WTC11 (cell line): ENCODE measurements at regions not wholly inside any gene's neighbourhood (a gene's known extent, or its start where the extent isn't known, plus 50 kb on each side); places are given as distances from the start of the nearest gene placed in this dataset.

ENCODE experiments used
- ATAC-seq: fragments of 200-7000 bp; cut with Tn5 transposase; 2 replicates; pipeline ENCODE4 v1.10.0; 2021; ENCODE audit warnings: mild to moderate bottlenecking, moderate library complexity
- CTCF ChIA-PET: fragments of 300-600 bp; sonication (Branson Sonifier 250); formaldehyde crosslinking; loops from one replicate; lab custom pipeline; 2021; ENCODE audit warnings: antibody characterized with exemption; lab: Charles Lee
- POLR2A ChIA-PET: fragments of 350-600 bp; sonication (Branson Sonifier 250); formaldehyde crosslinking; loops from one replicate; lab custom pipeline; 2021; ENCODE audit warnings: antibody characterized with exemption; lab: Charles Lee
- DNase-seq: peaks from one replicate; pipeline ENCODE4 v3.0.0; 2021; ENCODE audit warnings: low spot score
- H3K27ac Mint-ChIP-seq: 2 replicates; pipeline ENCODE4 v1.8.0; 2021; ENCODE audit warnings: mixed read lengths
- H3K27me3 Mint-ChIP-seq: 2 replicates; pipeline ENCODE4 v1.8.0; 2021; ENCODE audit warnings: low read depth, mild to moderate bottlenecking, moderate library complexity, mixed read lengths
- H3K36me3 Mint-ChIP-seq: 2 replicates; pipeline ENCODE4 v1.8.0; 2021; ENCODE audit warnings: mixed read lengths
- H3K4me1 Mint-ChIP-seq: 2 replicates; pipeline ENCODE4 v1.8.0; 2022; ENCODE audit warnings: mixed read lengths
- H3K4me3 Mint-ChIP-seq: 2 replicates; pipeline ENCODE4 v1.8.0; 2021; ENCODE audit warnings: mild to moderate bottlenecking, moderate library complexity, mixed read lengths
- H3K9me3 Mint-ChIP-seq: 2 replicates; pipeline ENCODE4 v1.8.0; 2021; ENCODE audit warnings: mixed read lengths
- FOXK1 ChIP-seq: sonication (generic); formaldehyde crosslinking; IDR thresholded peaks from 2 replicates; pipeline ENCODE4 v1.8.0; 2022; ENCODE audit warnings: mild to moderate bottlenecking, moderate library complexity, missing genetic modification reagents
- GABPB1 ChIP-seq: sonication (generic); formaldehyde crosslinking; IDR thresholded peaks from 2 replicates; pipeline ENCODE4 v1.8.1; 2023; ENCODE audit warnings: mild to moderate bottlenecking, missing genetic modification reagents
- GTF2I ChIP-seq: fragments of 250-450 bp; sonication (Bioruptor Pico); conservative IDR thresholded peaks from 2 replicates; pipeline ENCODE4 v1.4.0; 2021; ENCODE audit warnings: mild to moderate bottlenecking
- KAT7 ChIP-seq: sonication (generic); formaldehyde crosslinking; IDR thresholded peaks from 2 replicates; pipeline ENCODE4 v1.8.1; 2023; ENCODE audit warnings: missing genetic modification reagents, mild to moderate bottlenecking, borderline replicate concordance
- MXD4 ChIP-seq: fragments of 250-450 bp; sonication (Bioruptor Pico); IDR thresholded peaks from 2 replicates; pipeline ENCODE4 v1.8.0; 2021; ENCODE audit warnings: mild to moderate bottlenecking, moderate library complexity, borderline replicate concordance
- MYBL2 ChIP-seq: sonication (generic); formaldehyde crosslinking; IDR thresholded peaks from 2 replicates; pipeline ENCODE4 v1.8.1; 2023; ENCODE audit warnings: mild to moderate bottlenecking, moderate library complexity, missing genetic modification reagents
- NFE2L1 ChIP-seq: sonication (generic); formaldehyde crosslinking; IDR thresholded peaks from 2 replicates; pipeline ENCODE4 v1.8.1; 2023; ENCODE audit warnings: missing genetic modification reagents
- NR2C2 ChIP-seq: sonication (generic); formaldehyde crosslinking; IDR thresholded peaks from 2 replicates; pipeline ENCODE4 v1.8.0; 2022; ENCODE audit warnings: mild to moderate bottlenecking, missing genetic modification reagents
- OVOL2 ChIP-seq: fragments of 250-450 bp; sonication (Bioruptor Pico); IDR thresholded peaks from 2 replicates; pipeline ENCODE4 v1.9.0; 2021; ENCODE audit warnings: mild to moderate bottlenecking, borderline replicate concordance
- RELA ChIP-seq: sonication (generic); formaldehyde crosslinking; IDR thresholded peaks from 2 replicates; pipeline ENCODE4 v1.8.1; 2022; ENCODE audit warnings: missing genetic modification reagents, mild to moderate bottlenecking, borderline replicate concordance
- RORB ChIP-seq: fragments of 250-450 bp; sonication (Bioruptor Pico); IDR thresholded peaks from 2 replicates; pipeline ENCODE4 v1.9.0; 2021; ENCODE audit warnings: mild to moderate bottlenecking
- SP1 ChIP-seq: sonication (generic); formaldehyde crosslinking; conservative IDR thresholded peaks from 2 replicates; pipeline ENCODE4 v1.8.1; 2022; ENCODE audit warnings: missing genetic modification reagents
- TEAD4 ChIP-seq: sonication (generic); formaldehyde crosslinking; IDR thresholded peaks from 2 replicates; pipeline ENCODE4 v1.8.0; 2022; ENCODE audit warnings: mild to moderate bottlenecking, missing genetic modification reagents
- TF ChIP-seq, protein P1 (sequence below): sonication (generic); formaldehyde crosslinking; IDR thresholded peaks from 2 replicates; pipeline ENCODE4 v1.8.0; 2022; ENCODE audit warnings: mild to moderate bottlenecking, missing genetic modification reagents
- TF ChIP-seq, protein P2 (sequence below): sonication (generic); formaldehyde crosslinking; IDR thresholded peaks from 2 replicates; pipeline ENCODE4 v1.8.0; 2022; ENCODE audit warnings: mild to moderate bottlenecking, missing genetic modification reagents
- TF ChIP-seq, protein P3 (sequence below): fragments of 250-450 bp; sonication (Bioruptor Pico); conservative IDR thresholded peaks from 2 replicates; pipeline ENCODE4 v1.9.0; 2021; ENCODE audit warnings: mild to moderate bottlenecking
- TF ChIP-seq, protein P4 (sequence below): sonication (generic); formaldehyde crosslinking; IDR thresholded peaks from 2 replicates; pipeline ENCODE4 v1.8.1; 2022; ENCODE audit warnings: low read depth, mild to moderate bottlenecking, moderate library complexity, missing genetic modification reagents, borderline replicate concordance
- TF ChIP-seq, protein P5 (sequence below): sonication (generic); formaldehyde crosslinking; IDR thresholded peaks from 2 replicates; pipeline ENCODE4 v1.8.1; 2023; ENCODE audit warnings: mild to moderate bottlenecking, missing genetic modification reagents, borderline replicate concordance
- TF ChIP-seq, protein P6 (sequence below): fragments of 200-600 bp; IDR thresholded peaks from 2 replicates; pipeline ENCODE4 v1.8.0; 2022; ENCODE audit warnings: antibody characterized with exemption

DNA sequence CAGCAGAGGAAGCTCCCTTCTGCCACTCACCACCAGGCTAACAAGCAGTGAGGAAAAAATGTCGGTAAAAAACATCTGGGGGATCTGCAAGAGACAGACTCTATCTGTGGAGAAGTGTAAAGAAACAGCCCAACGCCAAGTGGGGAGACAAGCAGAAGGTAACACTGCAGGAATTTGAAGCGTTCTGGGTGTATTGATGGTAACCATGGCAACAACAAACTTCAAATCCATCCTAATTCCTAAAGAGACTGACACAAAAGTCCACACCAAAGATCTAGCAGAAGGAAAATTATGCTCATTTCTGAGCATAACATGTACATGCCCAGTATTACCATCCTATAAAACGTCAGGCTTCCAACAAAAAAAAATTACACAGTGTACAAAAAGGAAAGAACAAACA lies 449.3 kb downstream of the GABRB3 start:
- H3K36me3 Mint-ChIP-seq = peaks cover 35% of the 10 kb centered on the region
- no peak overlapping the region for H3K27ac Mint-ChIP-seq
- peaks cover 40% of the 10 kb centered on the region for H3K9me3 Mint-ChIP-seq
- H3K4me1 Mint-ChIP-seq = peaks cover 34% of the 10 kb centered on the region
- ChIA-PET POLR2A (no interaction called here), CTCF (no interaction called here)
- peaks cover 4% of the 10 kb centered on the region; the same call in 1 of the 2 replicates for H3K27me3 Mint-ChIP-seq
- ATAC-seq (no peak), DNase-seq (no peak)
- TF ChIP-seq, protein P1, sequence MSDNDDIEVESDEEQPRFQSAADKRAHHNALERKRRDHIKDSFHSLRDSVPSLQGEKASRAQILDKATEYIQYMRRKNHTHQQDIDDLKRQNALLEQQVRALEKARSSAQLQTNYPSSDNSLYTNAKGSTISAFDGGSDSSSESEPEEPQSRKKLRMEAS (CRISPR knock-in tag) = no peak
- TF ChIP-seq, protein P2, sequence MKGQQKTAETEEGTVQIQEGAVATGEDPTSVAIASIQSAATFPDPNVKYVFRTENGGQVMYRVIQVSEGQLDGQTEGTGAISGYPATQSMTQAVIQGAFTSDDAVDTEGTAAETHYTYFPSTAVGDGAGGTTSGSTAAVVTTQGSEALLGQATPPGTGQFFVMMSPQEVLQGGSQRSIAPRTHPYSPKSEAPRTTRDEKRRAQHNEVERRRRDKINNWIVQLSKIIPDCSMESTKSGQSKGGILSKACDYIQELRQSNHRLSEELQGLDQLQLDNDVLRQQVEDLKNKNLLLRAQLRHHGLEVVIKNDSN = no peak
- no peak for TF ChIP-seq SP1 (CRISPR knock-in tag)
- TF ChIP-seq NFE2L1 (CRISPR knock-in tag) = no peak
- TF ChIP-seq RELA = no peak
- TF ChIP-seq, protein P3, sequence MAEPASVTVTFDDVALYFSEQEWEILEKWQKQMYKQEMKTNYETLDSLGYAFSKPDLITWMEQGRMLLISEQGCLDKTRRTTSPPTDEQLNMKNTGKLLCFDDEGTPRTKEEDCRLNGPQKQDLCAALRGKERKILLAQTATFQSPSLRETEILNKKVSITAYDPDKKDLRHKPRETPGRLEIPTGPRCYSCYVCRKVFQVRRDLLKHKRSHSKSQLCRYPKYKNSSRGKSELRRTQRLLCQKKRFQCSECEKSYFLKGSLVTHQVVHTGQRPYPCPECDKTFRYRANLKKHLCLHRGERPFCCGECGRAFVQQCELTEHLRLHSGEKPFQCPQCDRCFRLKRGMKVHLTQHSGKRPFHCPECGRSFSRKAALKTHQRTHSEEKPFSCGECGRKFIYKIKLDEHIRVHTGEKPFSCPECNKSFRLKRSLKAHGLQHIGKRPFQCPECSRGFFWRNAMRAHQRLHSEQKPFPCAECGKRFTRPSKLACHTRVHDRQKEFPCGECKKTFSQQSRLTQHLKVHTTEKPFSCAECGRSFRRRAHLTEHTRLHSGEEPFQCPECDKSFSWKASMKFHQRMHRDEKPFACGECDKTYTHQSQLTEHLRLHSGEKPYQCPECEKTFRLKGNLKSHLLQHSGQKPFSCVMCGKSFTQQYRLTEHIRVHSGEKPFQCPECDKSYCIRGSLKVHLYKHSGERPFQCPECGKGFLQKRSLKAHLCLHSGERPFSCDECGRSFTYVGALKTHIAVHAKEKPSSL (CRISPR knock-in tag) = no peak
- no peak for TF ChIP-seq RORB (CRISPR knock-in tag)
- H3K4me3 Mint-ChIP-seq = no peak overlapping the region

DNA sequence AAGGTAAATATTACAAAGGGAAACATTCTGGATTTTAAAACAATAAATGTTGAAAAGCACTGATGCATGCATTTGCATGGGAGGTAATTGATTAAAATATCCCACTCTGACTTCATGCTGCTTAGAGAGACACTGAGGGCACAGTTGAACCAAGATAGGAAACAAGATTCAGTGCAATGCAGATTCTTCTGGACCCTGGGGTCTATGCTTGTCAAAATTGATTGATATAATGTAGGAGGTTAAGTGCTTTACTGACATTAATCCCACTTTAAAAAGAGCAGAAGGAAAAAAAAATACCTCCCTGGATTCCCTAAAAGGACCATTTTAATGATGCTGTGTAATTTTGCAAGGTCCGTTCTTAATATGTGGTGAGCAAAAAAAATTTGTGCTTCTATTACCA lies 454.2 kb downstream of the GABRB3 start:
- ChIA-PET CTCF (interaction anchor here (1.1 kb wide), 1 partner anchor 548 kb away, joined by 4 read pairs; the partner anchor contains the start of gene GABRA5), POLR2A (no interaction called here)
- no peak overlapping the region for H3K27ac Mint-ChIP-seq
- no peak for TF ChIP-seq KAT7 (CRISPR knock-in tag)
- TF ChIP-seq, protein P4, sequence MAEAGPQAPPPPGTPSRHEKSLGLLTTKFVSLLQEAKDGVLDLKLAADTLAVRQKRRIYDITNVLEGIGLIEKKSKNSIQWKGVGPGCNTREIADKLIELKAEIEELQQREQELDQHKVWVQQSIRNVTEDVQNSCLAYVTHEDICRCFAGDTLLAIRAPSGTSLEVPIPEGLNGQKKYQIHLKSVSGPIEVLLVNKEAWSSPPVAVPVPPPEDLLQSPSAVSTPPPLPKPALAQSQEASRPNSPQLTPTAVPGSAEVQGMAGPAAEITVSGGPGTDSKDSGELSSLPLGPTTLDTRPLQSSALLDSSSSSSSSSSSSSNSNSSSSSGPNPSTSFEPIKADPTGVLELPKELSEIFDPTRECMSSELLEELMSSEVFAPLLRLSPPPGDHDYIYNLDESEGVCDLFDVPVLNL (CRISPR knock-in tag) = no peak
- TF ChIP-seq GABPB1 (CRISPR knock-in tag) = no peak
- no peak for TF ChIP-seq MXD4
- TF ChIP-seq NR2C2 (CRISPR knock-in tag) = no peak
- TF ChIP-seq, protein P5, sequence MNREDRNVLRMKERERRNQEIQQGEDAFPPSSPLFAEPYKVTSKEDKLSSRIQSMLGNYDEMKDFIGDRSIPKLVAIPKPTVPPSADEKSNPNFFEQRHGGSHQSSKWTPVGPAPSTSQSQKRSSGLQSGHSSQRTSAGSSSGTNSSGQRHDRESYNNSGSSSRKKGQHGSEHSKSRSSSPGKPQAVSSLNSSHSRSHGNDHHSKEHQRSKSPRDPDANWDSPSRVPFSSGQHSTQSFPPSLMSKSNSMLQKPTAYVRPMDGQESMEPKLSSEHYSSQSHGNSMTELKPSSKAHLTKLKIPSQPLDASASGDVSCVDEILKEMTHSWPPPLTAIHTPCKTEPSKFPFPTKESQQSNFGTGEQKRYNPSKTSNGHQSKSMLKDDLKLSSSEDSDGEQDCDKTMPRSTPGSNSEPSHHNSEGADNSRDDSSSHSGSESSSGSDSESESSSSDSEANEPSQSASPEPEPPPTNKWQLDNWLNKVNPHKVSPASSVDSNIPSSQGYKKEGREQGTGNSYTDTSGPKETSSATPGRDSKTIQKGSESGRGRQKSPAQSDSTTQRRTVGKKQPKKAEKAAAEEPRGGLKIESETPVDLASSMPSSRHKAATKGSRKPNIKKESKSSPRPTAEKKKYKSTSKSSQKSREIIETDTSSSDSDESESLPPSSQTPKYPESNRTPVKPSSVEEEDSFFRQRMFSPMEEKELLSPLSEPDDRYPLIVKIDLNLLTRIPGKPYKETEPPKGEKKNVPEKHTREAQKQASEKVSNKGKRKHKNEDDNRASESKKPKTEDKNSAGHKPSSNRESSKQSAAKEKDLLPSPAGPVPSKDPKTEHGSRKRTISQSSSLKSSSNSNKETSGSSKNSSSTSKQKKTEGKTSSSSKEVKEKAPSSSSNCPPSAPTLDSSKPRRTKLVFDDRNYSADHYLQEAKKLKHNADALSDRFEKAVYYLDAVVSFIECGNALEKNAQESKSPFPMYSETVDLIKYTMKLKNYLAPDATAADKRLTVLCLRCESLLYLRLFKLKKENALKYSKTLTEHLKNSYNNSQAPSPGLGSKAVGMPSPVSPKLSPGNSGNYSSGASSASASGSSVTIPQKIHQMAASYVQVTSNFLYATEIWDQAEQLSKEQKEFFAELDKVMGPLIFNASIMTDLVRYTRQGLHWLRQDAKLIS = no peak
- TF ChIP-seq FOXK1 (CRISPR knock-in tag) = no peak
- TF ChIP-seq GTF2I (CRISPR knock-in tag) = no peak
- TF ChIP-seq, protein P2 = no peak
- TF ChIP-seq OVOL2 = no peak
- TF ChIP-seq MYBL2 (CRISPR knock-in tag) = no peak
- TF ChIP-seq TEAD4 (CRISPR knock-in tag) = no peak
- TF ChIP-seq, protein P6, sequence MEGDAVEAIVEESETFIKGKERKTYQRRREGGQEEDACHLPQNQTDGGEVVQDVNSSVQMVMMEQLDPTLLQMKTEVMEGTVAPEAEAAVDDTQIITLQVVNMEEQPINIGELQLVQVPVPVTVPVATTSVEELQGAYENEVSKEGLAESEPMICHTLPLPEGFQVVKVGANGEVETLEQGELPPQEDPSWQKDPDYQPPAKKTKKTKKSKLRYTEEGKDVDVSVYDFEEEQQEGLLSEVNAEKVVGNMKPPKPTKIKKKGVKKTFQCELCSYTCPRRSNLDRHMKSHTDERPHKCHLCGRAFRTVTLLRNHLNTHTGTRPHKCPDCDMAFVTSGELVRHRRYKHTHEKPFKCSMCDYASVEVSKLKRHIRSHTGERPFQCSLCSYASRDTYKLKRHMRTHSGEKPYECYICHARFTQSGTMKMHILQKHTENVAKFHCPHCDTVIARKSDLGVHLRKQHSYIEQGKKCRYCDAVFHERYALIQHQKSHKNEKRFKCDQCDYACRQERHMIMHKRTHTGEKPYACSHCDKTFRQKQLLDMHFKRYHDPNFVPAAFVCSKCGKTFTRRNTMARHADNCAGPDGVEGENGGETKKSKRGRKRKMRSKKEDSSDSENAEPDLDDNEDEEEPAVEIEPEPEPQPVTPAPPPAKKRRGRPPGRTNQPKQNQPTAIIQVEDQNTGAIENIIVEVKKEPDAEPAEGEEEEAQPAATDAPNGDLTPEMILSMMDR = no peak
- no peaks in the 10 kb centered on the region for H3K27me3 Mint-ChIP-seq
- DNase-seq = no peak
- peaks cover 14% of the 10 kb centered on the region for H3K36me3 Mint-ChIP-seq
- H3K9me3 Mint-ChIP-seq = peaks cover 43% of the 10 kb centered on the region
- H3K4me3 Mint-ChIP-seq = no peak overlapping the region
- peaks cover 6% of the 10 kb centered on the region for H3K4me1 Mint-ChIP-seq
- ATAC-seq = no peak
